ENCODE measurements at regions not wholly inside any gene's neighbourhood (a gene's known extent, or its start where the extent isn't known, plus 50 kb on each side); places are given as distances from the start of the nearest gene placed in this dataset.

- in situ Hi-C loops (cut with HindIII; ENCODE audit: low pct_ligation_motif_present, low pct_unique_long_range_greater_than_20kb, low sequenced_read_pairs) = no loop called here
- DNase-seq = no peak
Observed at GRCh38 chr6:132072831-132073230, 121.7 kb upstream of the CCN2 start.

- DNase-seq = no peak
- in situ Hi-C loops (cut with HindIII; ENCODE audit: low pct_ligation_motif_present, low pct_unique_long_range_greater_than_20kb, low sequenced_read_pairs) = no loop called here
Observed at GRCh38 chr6:132072271-132072670, 121.1 kb upstream of the CCN2 start.

GRCh38 chr6:132070356-132070755 is 119.2 kb upstream of the CCN2 start:
- in situ Hi-C loops (cut with HindIII; ENCODE audit: low pct_ligation_motif_present, low pct_unique_long_range_greater_than_20kb, low sequenced_read_pairs) = no loop called here
- DNase-seq = no peak

GRCh38 chr6:132068766-132069165 is 117.6 kb upstream of the CCN2 start:
- no peak for DNase-seq
- in situ Hi-C loops (cut with HindIII; ENCODE audit: low pct_ligation_motif_present, low pct_unique_long_range_greater_than_20kb, low sequenced_read_pairs) = no loop called here

GRCh38 chr6:132067286-132067685 is 116.1 kb upstream of the CCN2 start:
- DNase-seq = no peak
- in situ Hi-C loops (cut with HindIII; ENCODE audit: low pct_ligation_motif_present, low pct_unique_long_range_greater_than_20kb, low sequenced_read_pairs) = no loop called here

GRCh38 chr6:132065556-132065955 is 114.4 kb upstream of the CCN2 start:
- DNase-seq = no peak
- in situ Hi-C loops (cut with HindIII; ENCODE audit: low pct_ligation_motif_present, low pct_unique_long_range_greater_than_20kb, low sequenced_read_pairs) = no loop called here

GRCh38 chr6:132063738-132064137 is 112.6 kb upstream of the CCN2 start:
- DNase-seq = no peak
- in situ Hi-C loops (cut with HindIII; ENCODE audit: low pct_ligation_motif_present, low pct_unique_long_range_greater_than_20kb, low sequenced_read_pairs) = no loop called here

GRCh38 chr6:132063204-132063603 is 112.0 kb upstream of the CCN2 start:
- DNase-seq = no peak
- in situ Hi-C loops (cut with HindIII; ENCODE audit: low pct_ligation_motif_present, low pct_unique_long_range_greater_than_20kb, low sequenced_read_pairs) = no loop called here

GRCh38 chr6:132062626-132063025 is 111.5 kb upstream of the CCN2 start:
- DNase-seq = no peak
- in situ Hi-C loops (cut with HindIII; ENCODE audit: low pct_ligation_motif_present, low pct_unique_long_range_greater_than_20kb, low sequenced_read_pairs) = no loop called here

GRCh38 chr6:132061381-132061780 is 110.2 kb upstream of the CCN2 start:
- in situ Hi-C loops (cut with HindIII; ENCODE audit: low pct_ligation_motif_present, low pct_unique_long_range_greater_than_20kb, low sequenced_read_pairs) = no loop called here
- DNase-seq = no peak

GRCh38 chr6:132060591-132060990 is 109.4 kb upstream of the CCN2 start:
- in situ Hi-C loops (cut with HindIII; ENCODE audit: low pct_ligation_motif_present, low pct_unique_long_range_greater_than_20kb, low sequenced_read_pairs) = no loop called here
- no peak for DNase-seq

- DNase-seq = no peak
- in situ Hi-C loops (cut with HindIII; ENCODE audit: low pct_ligation_motif_present, low pct_unique_long_range_greater_than_20kb, low sequenced_read_pairs) = no loop called here
Observed at GRCh38 chr6:132058975-132059374, 107.8 kb upstream of the CCN2 start.

- no peak for DNase-seq
Observed at GRCh38 chr6:132054525-132054924, 103.4 kb upstream of the CCN2 start.

GRCh38 chr6:132053511-132053910 is 102.3 kb upstream of the CCN2 start:
- DNase-seq = no peak
- in situ Hi-C loops (cut with HindIII; ENCODE audit: low pct_ligation_motif_present, low pct_unique_long_range_greater_than_20kb, low sequenced_read_pairs) = no loop called here

More at GRCh38 chr6:132054525-132054924, 103.4 kb upstream of the CCN2 start:
- in situ Hi-C loops (cut with HindIII; ENCODE audit: low pct_ligation_motif_present, low pct_unique_long_range_greater_than_20kb, low sequenced_read_pairs) = no loop called here

GRCh38 chr6:132052096-132052495 is 100.9 kb upstream of the CCN2 start:
- in situ Hi-C loops (cut with HindIII; ENCODE audit: low pct_ligation_motif_present, low pct_unique_long_range_greater_than_20kb, low sequenced_read_pairs) = no loop called here
- no peak for DNase-seq

GRCh38 chr6:132045877-132046276 is 94.7 kb upstream of the CCN2 start:
- in situ Hi-C loops (cut with HindIII; ENCODE audit: low pct_ligation_motif_present, low pct_unique_long_range_greater_than_20kb, low sequenced_read_pairs) = no loop called here
- DNase-seq = no peak

- in situ Hi-C loops (cut with HindIII; ENCODE audit: low pct_ligation_motif_present, low pct_unique_long_range_greater_than_20kb, low sequenced_read_pairs) = no loop called here
- no peak for DNase-seq
Observed at GRCh38 chr6:132043148-132043547, 92.0 kb upstream of the CCN2 start.

GRCh38 chr6:132041706-132042105 is 90.5 kb upstream of the CCN2 start:
- no peak for DNase-seq
- in situ Hi-C loops (cut with HindIII; ENCODE audit: low pct_ligation_motif_present, low pct_unique_long_range_greater_than_20kb, low sequenced_read_pairs) = no loop called here

GRCh38 chr6:132028029-132028428 is 76.9 kb upstream of the CCN2 start:
- in situ Hi-C loops (cut with HindIII; ENCODE audit: low pct_ligation_motif_present, low pct_unique_long_range_greater_than_20kb, low sequenced_read_pairs) = no loop called here
- DNase-seq = no peak

- in situ Hi-C loops (cut with HindIII; ENCODE audit: low pct_ligation_motif_present, low pct_unique_long_range_greater_than_20kb, low sequenced_read_pairs) = no loop called here
Observed at GRCh38 chr6:132025468-132025867, 74.3 kb upstream of the CCN2 start.

GRCh38 chr6:132023490-132023889 is 72.3 kb upstream of the CCN2 start:
- no peak for DNase-seq

More at GRCh38 chr6:132025468-132025867, 74.3 kb upstream of the CCN2 start:
- no peak for DNase-seq

More at GRCh38 chr6:132023490-132023889, 72.3 kb upstream of the CCN2 start:
- in situ Hi-C loops (cut with HindIII; ENCODE audit: low pct_ligation_motif_present, low pct_unique_long_range_greater_than_20kb, low sequenced_read_pairs) = no loop called here

Data from ACHN (cell line).